OCI-LY3 (cell line): ENCODE measurements at regions not wholly inside any gene's neighbourhood (a gene's known extent, or its start where the extent isn't known, plus 50 kb on each side); places are given as distances from the start of the nearest gene placed in this dataset.

Experiments
- EZH2phosphoT487 ChIP-seq: fragments of 200-600 bp; shearing (Covaris generic); IDR thresholded peaks from 2 replicates; pipeline ENCODE4 v1.6.1; 2018; ENCODE audit warnings: antibody characterized with exemption, mixed run types, low read depth
- TF ChIP-seq, protein P1 (sequence below): fragments of 200-600, 300-600 bp; sonication (generic); IDR thresholded peaks from 2 replicates; pipeline ENCODE4 v1.5.1; 2014; ENCODE audit warnings: antibody characterized with exemption, low read length, low read depth

DNA sequence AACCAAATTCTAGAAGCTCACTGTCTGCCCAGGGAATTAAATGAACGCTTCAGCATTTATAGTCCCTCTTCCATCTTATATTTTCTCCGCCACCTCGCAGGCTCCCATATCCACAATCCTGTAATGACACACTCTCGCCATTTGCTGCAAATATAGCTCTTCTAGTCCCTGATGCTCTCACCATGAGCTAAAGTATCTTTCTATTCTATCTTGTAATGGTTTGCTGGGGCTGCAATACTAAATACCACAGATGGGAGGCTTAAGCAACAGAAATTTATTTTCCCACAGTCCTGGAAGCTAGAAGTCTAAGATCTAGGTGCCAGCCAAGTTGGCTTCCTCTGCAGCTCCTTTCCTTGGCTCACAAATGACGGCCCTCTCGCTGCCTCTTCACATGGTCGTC is 106.9 kb upstream of the NPHP3 start:
- TF ChIP-seq, protein P1, sequence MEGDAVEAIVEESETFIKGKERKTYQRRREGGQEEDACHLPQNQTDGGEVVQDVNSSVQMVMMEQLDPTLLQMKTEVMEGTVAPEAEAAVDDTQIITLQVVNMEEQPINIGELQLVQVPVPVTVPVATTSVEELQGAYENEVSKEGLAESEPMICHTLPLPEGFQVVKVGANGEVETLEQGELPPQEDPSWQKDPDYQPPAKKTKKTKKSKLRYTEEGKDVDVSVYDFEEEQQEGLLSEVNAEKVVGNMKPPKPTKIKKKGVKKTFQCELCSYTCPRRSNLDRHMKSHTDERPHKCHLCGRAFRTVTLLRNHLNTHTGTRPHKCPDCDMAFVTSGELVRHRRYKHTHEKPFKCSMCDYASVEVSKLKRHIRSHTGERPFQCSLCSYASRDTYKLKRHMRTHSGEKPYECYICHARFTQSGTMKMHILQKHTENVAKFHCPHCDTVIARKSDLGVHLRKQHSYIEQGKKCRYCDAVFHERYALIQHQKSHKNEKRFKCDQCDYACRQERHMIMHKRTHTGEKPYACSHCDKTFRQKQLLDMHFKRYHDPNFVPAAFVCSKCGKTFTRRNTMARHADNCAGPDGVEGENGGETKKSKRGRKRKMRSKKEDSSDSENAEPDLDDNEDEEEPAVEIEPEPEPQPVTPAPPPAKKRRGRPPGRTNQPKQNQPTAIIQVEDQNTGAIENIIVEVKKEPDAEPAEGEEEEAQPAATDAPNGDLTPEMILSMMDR = no peak
- no peak for TF ChIP-seq EZH2phosphoT487
